KG1 (cell line): ENCODE measurements at regions not wholly inside any gene's neighbourhood (a gene's known extent, or its start where the extent isn't known, plus 50 kb on each side); places are given as distances from the start of the nearest gene placed in this dataset.

ENCODE experiments used
- DNase-seq: peaks from one replicate; lab custom pipeline; 2025; lab: John Stamatoyannopoulos, UW

- DNase-seq: no peak
These were observed 120.3 kb upstream of the DKK2 start for GRCh38 chr4:107156443-107156842.

GRCh38 chr4:107155366-107155765, 119.3 kb upstream of the DKK2 start:
- no peak for DNase-seq

- DNase-seq: no peak
These were observed 117.8 kb upstream of the DKK2 start for GRCh38 chr4:107153956-107154355.

- DNase-seq: no peak
These were observed 117.1 kb upstream of the DKK2 start for GRCh38 chr4:107153228-107153627.

GRCh38 chr4:107151173-107151572, 115.1 kb upstream of the DKK2 start:
- no peak for DNase-seq

GRCh38 chr4:107148904-107149303, 112.8 kb upstream of the DKK2 start:
- DNase-seq: no peak

GRCh38 chr4:107147873-107148272, 111.8 kb upstream of the DKK2 start:
- DNase-seq: no peak

GRCh38 chr4:107138433-107138832, 102.3 kb upstream of the DKK2 start:
- DNase-seq: no peak

- no peak for DNase-seq
These were observed 98.0 kb upstream of the DKK2 start for GRCh38 chr4:107133965-107134653.

- DNase-seq: no peak
These were observed 95.2 kb upstream of the DKK2 start for GRCh38 chr4:107131295-107131694.

- DNase-seq: no peak
These were observed 94.0 kb upstream of the DKK2 start for GRCh38 chr4:107130157-107130556.

GRCh38 chr4:107129611-107130010, 93.5 kb upstream of the DKK2 start:
- no peak for DNase-seq

- DNase-seq: no peak
These were observed 93.0 kb upstream of the DKK2 start for GRCh38 chr4:107129076-107129475.

- DNase-seq: no peak
These were observed 92.0 kb upstream of the DKK2 start for GRCh38 chr4:107128116-107128515.

GRCh38 chr4:107125496-107125895, 89.4 kb upstream of the DKK2 start:
- DNase-seq: no peak

- DNase-seq: no peak
These were observed 86.6 kb upstream of the DKK2 start for GRCh38 chr4:107122736-107123135.

- DNase-seq: no peak
These were observed 84.5 kb upstream of the DKK2 start for GRCh38 chr4:107120661-107121060.

- DNase-seq: no peak
These were observed 81.6 kb upstream of the DKK2 start for GRCh38 chr4:107117726-107118125.

GRCh38 chr4:107115185-107115847, 79.2 kb upstream of the DKK2 start:
- no peak for DNase-seq

GRCh38 chr4:107114059-107114458, 77.9 kb upstream of the DKK2 start:
- DNase-seq: no peak

- DNase-seq: no peak
These were observed 62.3 kb upstream of the DKK2 start for GRCh38 chr4:107098401-107098800.

- DNase-seq: no peak
These were observed 58.9 kb upstream of the DKK2 start for GRCh38 chr4:107094976-107095375.

- DNase-seq: no peak
These were observed 58.2 kb upstream of the DKK2 start for GRCh38 chr4:107094332-107094731.
